Uterus (tissue), 2 donors: ENCODE measurements at regions not wholly inside any gene's neighbourhood (a gene's known extent, or its start where the extent isn't known, plus 50 kb on each side); places are given as distances from the start of the nearest gene placed in this dataset.

Source experiments
- CTCF ChIP-seq, 4 experiments: fragments of 200-600 bp in 2 of 4; fragments of 450-650 bp in 2 of 4; sonication (generic) in 2 of 4; IDR thresholded peaks; one replicate each; pipeline ENCODE4 v1.5.1; 2016 to 2019; ENCODE audit warnings: antibody characterized with exemption in 4 of 4, mild to moderate bottlenecking in 2 of 4, moderate library complexity in 1 of 4
- POLR2A ChIP-seq, 2 donors: fragments of 450-650 bp; IDR thresholded peaks; one replicate each; pipeline ENCODE4 v1.6.1; 2016; ENCODE audit warnings: antibody characterized with exemption in 2 of 2, mild to moderate bottlenecking in 1 of 2, moderate library complexity in 1 of 2

GRCh38 chr15:87710406-87710805 lies 546.1 kb downstream of the NTRK3 start:
- peak in 1 of 4 experiments; percentile 46 for TF ChIP-seq CTCF (IDR thresholded peaks at IDR 0.05)
- TF ChIP-seq POLR2A (IDR thresholded peaks at IDR 0.05), result no peak
